Astrocyte of the cerebellum (primary cell): ENCODE measurements at regions not wholly inside any gene's neighbourhood (a gene's known extent, or its start where the extent isn't known, plus 50 kb on each side); places are given as distances from the start of the nearest gene placed in this dataset.
"Not testable (repeated sequence)": the region's sequence is repeated elsewhere in the genome, so short reads cannot be mapped to it uniquely, and the experiment has no call there.

Source experiments
- DNase-seq: peaks from one replicate; pipeline ENCODE4 v3.0.0-alpha.2; 2011; ENCODE audit warnings: low read depth
- H3K4me3 ChIP-seq: 2 replicates; pipeline ENCODE4 v1.5.1; 2011; ENCODE audit warnings: mild to moderate bottlenecking, low read depth, low read length, moderate library complexity
- in situ Hi-C: cut with HindIII; loops from 2 replicates; pipeline ENCODE4 v1.10.0; 2017; ENCODE audit warnings: low sequenced_read_pairs
- TF ChIP-seq, protein P1 (sequence below): IDR thresholded peaks from 2 replicates; pipeline ENCODE4 v1.5.1; 2012; ENCODE audit warnings: low read length, low read depth, moderate library complexity, mild to moderate bottlenecking; ENCODE audit errors: missing control alignments

DNA sequence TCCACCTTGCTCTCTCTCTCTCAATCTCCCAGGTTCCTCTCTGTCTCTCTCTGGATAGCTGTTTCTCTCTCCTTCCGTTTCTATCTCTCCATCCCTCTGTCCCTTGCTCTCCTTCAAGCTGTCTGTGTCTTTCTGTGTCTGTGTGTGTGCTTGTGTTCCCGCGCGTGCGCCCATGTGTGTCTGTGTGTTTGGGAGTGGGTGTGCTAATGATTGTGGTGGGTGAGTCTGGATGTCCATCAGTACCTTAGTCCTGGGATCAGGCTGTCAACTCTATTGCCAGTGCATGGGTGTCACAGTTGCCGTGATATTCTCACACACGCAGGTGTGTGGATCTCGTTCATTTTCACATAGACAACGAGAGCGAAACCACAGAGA lies 1380.6 kb upstream of the DEFB115 start:
- in situ Hi-C loops: no loop called here
- TF ChIP-seq, protein P1, sequence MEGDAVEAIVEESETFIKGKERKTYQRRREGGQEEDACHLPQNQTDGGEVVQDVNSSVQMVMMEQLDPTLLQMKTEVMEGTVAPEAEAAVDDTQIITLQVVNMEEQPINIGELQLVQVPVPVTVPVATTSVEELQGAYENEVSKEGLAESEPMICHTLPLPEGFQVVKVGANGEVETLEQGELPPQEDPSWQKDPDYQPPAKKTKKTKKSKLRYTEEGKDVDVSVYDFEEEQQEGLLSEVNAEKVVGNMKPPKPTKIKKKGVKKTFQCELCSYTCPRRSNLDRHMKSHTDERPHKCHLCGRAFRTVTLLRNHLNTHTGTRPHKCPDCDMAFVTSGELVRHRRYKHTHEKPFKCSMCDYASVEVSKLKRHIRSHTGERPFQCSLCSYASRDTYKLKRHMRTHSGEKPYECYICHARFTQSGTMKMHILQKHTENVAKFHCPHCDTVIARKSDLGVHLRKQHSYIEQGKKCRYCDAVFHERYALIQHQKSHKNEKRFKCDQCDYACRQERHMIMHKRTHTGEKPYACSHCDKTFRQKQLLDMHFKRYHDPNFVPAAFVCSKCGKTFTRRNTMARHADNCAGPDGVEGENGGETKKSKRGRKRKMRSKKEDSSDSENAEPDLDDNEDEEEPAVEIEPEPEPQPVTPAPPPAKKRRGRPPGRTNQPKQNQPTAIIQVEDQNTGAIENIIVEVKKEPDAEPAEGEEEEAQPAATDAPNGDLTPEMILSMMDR: no peak
- DNase-seq: no peak
- H3K4me3 ChIP-seq: no peak overlapping the region

DNA sequence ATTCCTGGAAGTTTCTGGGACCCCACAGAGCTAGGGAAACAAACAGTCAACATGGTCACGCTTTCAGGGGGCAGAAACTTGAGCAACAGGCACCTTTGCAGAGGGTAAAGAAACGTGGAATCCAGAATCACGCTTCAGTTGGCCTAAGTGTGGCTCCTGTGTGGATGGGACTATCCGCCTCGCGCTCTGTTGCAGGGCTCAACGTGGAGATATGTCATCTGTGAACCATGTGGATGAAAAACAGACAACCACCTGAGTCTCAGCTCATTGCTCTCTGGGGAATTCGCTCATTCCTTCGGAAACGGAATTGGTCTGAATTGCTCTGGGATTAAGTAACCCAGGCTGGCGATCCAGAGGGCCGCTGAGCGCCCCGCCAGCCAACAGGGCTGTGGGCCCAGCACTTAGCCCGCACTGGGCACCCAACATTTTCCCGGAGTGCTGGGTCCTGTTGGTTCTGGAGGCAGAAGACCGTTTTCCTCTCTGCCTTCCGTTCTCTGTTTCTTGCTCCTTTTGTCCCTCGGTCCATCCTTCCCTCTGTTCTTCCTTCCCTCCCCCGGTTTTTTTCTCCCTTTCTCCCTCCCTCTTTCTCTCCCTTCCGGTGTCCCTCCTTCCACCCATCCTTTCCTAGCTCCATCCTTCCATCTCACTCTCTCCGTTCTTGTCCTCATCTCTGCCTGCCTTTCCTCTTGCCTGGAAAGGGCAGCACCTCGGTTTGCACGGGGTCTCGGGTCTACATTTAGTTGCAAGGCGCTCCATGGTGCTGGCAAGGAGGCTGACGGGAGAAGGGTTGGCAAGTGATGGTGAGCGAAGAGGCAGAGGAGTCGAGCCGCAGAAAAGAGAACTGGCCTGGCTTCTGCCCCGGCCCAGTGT lies 1379.8 kb upstream of the DEFB115 start:
- in situ Hi-C loops, DNase-seq, H3K4me3 ChIP-seq: not testable (repeated sequence)

DNA sequence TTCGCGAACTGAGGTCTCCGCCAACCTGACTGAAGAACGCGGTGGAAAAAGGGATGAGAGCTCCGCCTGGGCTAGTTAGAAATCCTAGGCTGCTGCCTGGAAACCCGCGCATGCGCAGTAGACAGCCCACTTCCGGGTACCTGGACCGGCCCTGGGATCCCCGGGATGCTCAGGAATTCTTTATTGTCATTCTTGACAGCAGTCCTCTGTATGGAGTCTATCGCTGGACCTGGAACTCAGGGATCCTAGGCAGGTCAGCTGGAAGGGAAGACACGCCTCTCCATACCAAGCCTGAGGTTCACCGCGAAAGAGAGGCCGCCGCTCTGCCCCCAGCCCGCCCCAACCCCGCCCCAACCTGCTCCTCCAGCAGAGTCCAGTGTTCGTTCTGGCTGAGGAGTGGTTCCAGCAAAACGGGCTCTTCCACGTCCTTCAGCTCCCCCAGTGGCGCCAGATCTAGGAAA lies 1379.2 kb upstream of the DEFB115 start:
- in situ Hi-C loops: no loop called here
- no peak overlapping the region for H3K4me3 ChIP-seq
- no peak for DNase-seq
- TF ChIP-seq, protein P1: no peak

DNA sequence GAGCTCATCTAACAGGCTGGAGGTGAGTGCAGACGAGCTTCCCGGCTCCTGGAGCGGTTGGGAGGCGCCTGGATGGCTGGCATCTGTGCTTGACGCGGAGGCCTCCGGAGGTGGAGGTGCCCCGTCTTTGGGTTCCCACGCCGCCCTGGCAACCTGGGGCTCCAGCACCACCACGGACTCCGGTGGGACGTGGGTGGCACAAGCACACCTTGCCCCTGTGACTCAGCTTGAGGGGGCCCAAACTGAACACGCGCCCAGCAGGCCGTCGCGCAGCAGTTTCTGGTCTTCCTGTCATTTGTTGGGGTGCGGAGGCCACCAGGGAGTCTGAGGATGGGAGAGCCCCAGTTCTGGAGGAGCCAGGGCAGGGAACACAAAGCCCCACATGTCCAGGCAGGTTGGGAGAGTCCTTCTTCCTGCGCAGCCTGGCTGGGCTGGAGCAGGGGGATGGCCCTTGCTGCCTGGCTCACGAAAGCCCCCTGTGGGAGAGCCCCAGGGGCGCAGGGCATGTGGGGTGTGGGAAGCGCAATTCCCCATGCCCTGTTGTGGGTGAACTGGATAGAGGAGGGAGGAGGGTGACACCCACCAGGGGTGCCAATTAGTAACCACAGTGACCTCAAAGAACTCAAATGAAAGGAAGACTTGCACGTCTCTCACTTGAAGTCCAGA lies 1378.6 kb upstream of the DEFB115 start:
- H3K4me3 ChIP-seq: no peak overlapping the region
- no peak for DNase-seq
- TF ChIP-seq, protein P1: no peak
- in situ Hi-C loops: no loop called here

DNA sequence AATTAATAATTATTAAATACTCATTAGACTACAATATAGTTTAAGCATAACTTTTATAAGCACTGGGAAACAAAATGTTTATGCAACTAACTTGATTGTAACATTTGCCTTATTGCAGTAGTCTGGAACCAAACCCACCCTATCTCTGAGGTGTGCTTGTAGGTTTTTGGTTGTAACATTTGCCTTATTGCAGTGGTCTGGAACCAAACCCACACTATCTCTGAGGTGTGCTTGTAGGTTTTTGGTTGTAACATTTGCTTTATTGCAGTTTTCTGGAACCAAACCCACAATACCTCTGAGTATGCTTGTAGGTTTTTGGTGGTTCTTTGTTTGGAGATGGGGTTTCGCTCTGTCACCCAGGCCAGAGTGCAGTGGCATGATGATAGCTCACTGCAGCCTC lies 1376.4 kb upstream of the DEFB115 start:
- H3K4me3 ChIP-seq, in situ Hi-C loops, DNase-seq: not testable (repeated sequence)

DNA sequence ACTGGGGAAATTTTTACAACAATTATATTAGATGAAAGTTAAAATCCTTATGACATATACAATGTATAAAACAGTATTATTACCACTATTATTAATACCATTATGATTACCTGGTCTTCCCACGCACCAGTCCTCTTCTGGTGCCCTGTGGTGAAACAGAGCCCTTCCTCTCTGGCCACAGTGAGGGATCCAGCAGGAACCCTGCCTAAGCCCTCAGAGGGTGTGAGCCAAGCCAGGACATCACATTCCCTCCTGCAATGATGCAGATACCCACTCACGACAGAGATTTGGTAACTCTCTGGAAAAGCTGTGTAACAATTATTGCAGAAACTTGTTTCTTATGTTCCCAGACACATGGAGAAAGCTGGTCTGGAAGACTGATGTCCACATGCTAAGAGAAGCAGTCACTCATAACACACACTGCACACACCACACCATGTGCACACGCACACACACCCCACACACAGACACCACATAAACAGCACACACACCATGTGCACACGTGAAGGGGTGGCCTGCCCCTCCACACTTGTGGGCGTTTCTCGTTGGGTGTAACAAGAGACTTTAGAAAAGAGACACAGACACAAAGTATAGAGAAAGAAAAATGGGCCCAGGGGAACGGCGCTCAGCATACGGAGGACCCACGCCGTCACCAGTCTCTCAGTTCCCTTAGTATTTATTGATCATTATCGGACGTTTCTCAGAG lies 1373.8 kb upstream of the DEFB115 start:
- DNase-seq, H3K4me3 ChIP-seq, in situ Hi-C loops: not testable (repeated sequence)

DNA sequence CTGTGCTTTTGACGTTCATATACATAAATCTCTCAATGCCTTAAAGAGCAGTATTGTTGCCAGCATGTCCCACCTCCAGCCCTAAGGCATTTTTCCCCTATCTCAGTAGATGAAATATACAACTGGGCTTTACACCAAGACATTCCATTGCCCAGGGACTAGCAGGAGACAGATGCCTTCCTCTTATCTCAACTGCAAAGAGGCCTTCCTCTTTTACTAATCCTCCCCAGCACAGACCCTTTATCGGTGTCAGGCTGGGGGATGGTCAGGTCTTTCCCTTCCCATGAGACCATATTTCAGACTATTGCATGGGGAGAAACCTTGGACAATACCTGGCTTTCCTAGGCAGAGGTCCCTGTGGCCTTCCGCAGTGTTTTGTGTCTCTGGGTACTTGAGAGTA lies 1373.1 kb upstream of the DEFB115 start:
- H3K4me3 ChIP-seq, in situ Hi-C loops, DNase-seq: not testable (repeated sequence)

DNA sequence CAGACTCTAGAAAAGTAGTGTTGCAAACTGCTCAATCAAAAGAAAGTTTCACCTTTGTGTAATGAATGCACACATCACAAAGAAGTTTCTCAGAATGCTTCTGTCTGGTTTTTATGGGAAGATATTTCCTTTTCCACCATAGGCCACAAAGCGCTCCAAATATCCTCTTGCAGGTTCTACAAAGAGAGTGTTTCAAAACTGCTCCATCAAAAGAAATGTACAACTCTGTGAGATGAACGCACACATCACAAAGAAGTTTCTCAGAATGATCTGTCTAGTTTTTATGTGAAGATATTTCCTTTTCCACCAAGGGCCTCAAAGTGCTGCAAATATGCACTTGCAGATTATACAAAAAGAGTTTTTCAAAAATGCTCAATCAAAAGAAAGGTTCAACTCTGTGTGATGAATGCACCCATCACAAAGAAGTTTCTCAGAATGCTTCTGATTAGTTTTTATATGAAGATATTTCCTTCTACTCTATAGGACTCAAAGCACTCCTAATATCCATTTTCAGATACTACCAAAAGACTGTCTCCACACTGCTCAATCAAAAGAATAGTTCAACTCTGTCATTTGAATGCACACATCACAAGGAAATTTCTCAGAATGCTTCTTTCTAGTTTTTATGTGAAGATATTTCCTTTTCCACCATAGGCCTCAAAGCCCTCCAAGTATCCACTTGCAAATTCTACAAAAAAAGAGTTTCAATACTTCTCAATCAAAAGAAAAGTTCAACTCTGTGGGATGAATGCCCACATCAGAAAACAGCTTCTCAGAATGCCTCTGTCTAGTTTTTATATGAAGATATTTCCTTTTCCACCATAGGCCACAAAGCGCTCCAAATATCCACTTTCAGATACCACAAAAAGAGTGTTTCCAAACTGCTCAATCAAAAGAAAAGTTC lies 1371.9 kb upstream of the DEFB115 start:
- DNase-seq, in situ Hi-C loops, H3K4me3 ChIP-seq: not testable (repeated sequence)

DNA sequence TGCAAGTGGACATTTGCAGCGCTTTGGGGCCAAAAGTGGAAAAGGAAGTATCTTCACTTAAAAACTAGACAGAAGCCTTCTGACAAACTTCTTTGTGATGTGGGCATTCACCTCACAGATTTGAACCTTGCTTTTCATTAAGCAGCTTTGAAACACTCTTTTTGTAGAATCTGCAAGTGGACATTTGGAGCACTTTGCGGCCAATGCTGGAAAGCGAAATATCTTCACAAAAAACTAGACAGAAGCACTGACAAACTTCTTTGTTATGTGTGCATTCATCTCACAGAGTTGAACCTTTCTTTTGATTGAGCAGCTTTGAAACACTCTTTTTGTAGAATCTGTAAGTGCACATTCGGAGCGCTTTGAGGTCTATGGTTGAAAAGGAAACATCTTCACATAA lies 1365.9 kb upstream of the DEFB115 start:
- H3K4me3 ChIP-seq, in situ Hi-C loops, DNase-seq: not testable (repeated sequence)
